Gastroesophageal sphincter (tissue), 4 donors: ENCODE measurements at regions not wholly inside any gene's neighbourhood (a gene's known extent, or its start where the extent isn't known, plus 50 kb on each side); places are given as distances from the start of the nearest gene placed in this dataset.
A peak's percentile ranks its signal among the peaks of the same experiment; 100 is the strongest.

Experiments used
- ATAC-seq: fragments of 150-250 bp; one replicate; pipeline ENCODE4 v1.9.1; 2016; ENCODE audit warnings: mild to moderate bottlenecking, moderate library complexity
- H3K27ac ChIP-seq, 4 donors: fragments of 200-600 bp; sonication (generic) in 3 of 4; 1 replicate in 3 of 4; 2 replicates in 1 of 4; pipeline ENCODE4 v1.5.1; 2016 to 2019
- H3K27me3 ChIP-seq: fragments of 200-600 bp; sonication (generic); one replicate; pipeline ENCODE4 v1.5.1; 2019
- H3K36me3 ChIP-seq, 2 donors: fragments of 200-600 bp; sonication (generic); one replicate each; pipeline ENCODE4 v1.5.1; 2019; ENCODE audit warnings: control low read depth in 1 of 2
- H3K4me1 ChIP-seq, 3 donors: fragments of 200-600 bp; sonication (generic); 1 replicate in 2 of 3; 2 replicates in 1 of 3; pipeline ENCODE4 v1.5.1; 2016 to 2019; ENCODE audit warnings: control low read depth in 2 of 3
- H3K4me3 ChIP-seq, 2 donors: fragments of 200-600 bp; sonication (generic); one replicate each; pipeline ENCODE4 v1.5.1; 2019; ENCODE audit warnings: mild to moderate bottlenecking in 1 of 2, moderate library complexity in 1 of 2
- H3K9me3 ChIP-seq, 3 donors: fragments of 200-600 bp; sonication (generic); one replicate each; pipeline ENCODE4 v1.5.1; 2017 to 2019; ENCODE audit warnings: control low read depth in 2 of 3
- CTCF ChIP-seq, 4 experiments: fragments of 200-600 bp in 2 of 4; fragments of 450-650 bp in 2 of 4; sonication (generic) in 1 of 4; IDR thresholded peaks; one replicate each; pipeline ENCODE4 v1.5.1; 2017 to 2019; ENCODE audit warnings: antibody characterized with exemption in 4 of 4, mild to moderate bottlenecking in 2 of 4, moderate library complexity in 2 of 4
- EP300 ChIP-seq: sonication (generic); formaldehyde crosslinking; IDR thresholded peaks from one replicate; pipeline ENCODE4 v1.6.1; 2017; ENCODE audit warnings: antibody characterized with exemption, mild to moderate bottlenecking
- POLR2A ChIP-seq, 2 donors: fragments of 450-650 bp; IDR thresholded peaks; one replicate each; pipeline ENCODE4 v1.6.1; 2017; ENCODE audit warnings: antibody characterized with exemption in 2 of 2, mild to moderate bottlenecking in 2 of 2, moderate library complexity in 1 of 2
- POLR2AphosphoS5 ChIP-seq: sonication (generic); formaldehyde crosslinking; IDR thresholded peaks from one replicate; pipeline ENCODE4 v1.6.1; 2017; ENCODE audit warnings: antibody characterized with exemption
- WGBS, 2 donors: methylation state at CpG; one replicate each; pipeline ENCODE4 v1.1.5; 2018; ENCODE audit warnings: low coverage in 1 of 2; 5-methylcytosine and 5-hydroxymethylcytosine counted together

- TF ChIP-seq CTCF (IDR thresholded peaks at IDR 0.05) (no peak), POLR2AphosphoS5 (no peak), EP300 (no peak), POLR2A (IDR thresholded peaks at IDR 0.05) (no peak)
- WGBS, 2 donors: 17 to 82% methylated on average over 1 to 2 of the region's 2 CpGs
- H3K4me3 ChIP-seq: no peak overlapping the region
- H3K9me3 ChIP-seq: no peaks in the 10 kb centered on the region
- H3K27ac ChIP-seq: no peak overlapping the region
- H3K36me3 ChIP-seq: no peaks in the 10 kb centered on the region
- no peaks in the 10 kb centered on the region for H3K27me3 ChIP-seq
- no peaks in the 10 kb centered on the region for H3K4me1 ChIP-seq
- no peak for ATAC-seq
Observed at GRCh38 chr4:151603377-151603776, 157.4 kb downstream of the GATB start.

GRCh38 chr4:151604238-151604637 lies 156.6 kb downstream of the GATB start:
- Histone ChIP-seq H3K4me1 (no peaks in the 10 kb centered on the region), H3K27ac (no peak overlapping the region), H3K4me3 (no peak overlapping the region), H3K27me3 (no peaks in the 10 kb centered on the region), H3K36me3 (no peaks in the 10 kb centered on the region), H3K9me3 (no peaks in the 10 kb centered on the region)
- 76 to 79% methylated on average over 2 to 5 of the region's 5 CpGs for WGBS, 2 donors
- no peak for ATAC-seq
- TF ChIP-seq EP300: no peak
- TF ChIP-seq POLR2AphosphoS5: no peak
- TF ChIP-seq CTCF (IDR thresholded peaks at IDR 0.05): peak in 1 of 4 experiments; percentile 10

GRCh38 chr4:151605215-151605614 lies 155.6 kb downstream of the GATB start:
- ATAC-seq: no peak
- no peak overlapping the region for H3K27ac ChIP-seq
- H3K27me3 ChIP-seq: no peaks in the 10 kb centered on the region
- H3K4me1 ChIP-seq: no peaks in the 10 kb centered on the region
- H3K4me3 ChIP-seq: no peak overlapping the region
- TF ChIP-seq POLR2A (IDR thresholded peaks at IDR 0.05) (no peak), CTCF (IDR thresholded peaks at IDR 0.05) (no peak), POLR2AphosphoS5 (no peak), EP300 (no peak)
- H3K9me3 ChIP-seq: no peaks in the 10 kb centered on the region
- H3K36me3 ChIP-seq: no peaks in the 10 kb centered on the region
- WGBS, 2 donors: 68 to 91% methylated on average over 2 of the region's 2 CpGs

- ATAC-seq: no peak
- TF ChIP-seq CTCF (IDR thresholded peaks at IDR 0.05) (no peak), POLR2A (IDR thresholded peaks at IDR 0.05) (no peak), POLR2AphosphoS5 (no peak), EP300 (no peak)
- H3K9me3 ChIP-seq: no peaks in the 10 kb centered on the region
- no peaks in the 10 kb centered on the region for H3K36me3 ChIP-seq
- H3K4me1 ChIP-seq: no peaks in the 10 kb centered on the region
- H3K27ac ChIP-seq: no peak overlapping the region
- H3K27me3 ChIP-seq: no peaks in the 10 kb centered on the region
- no peak overlapping the region for H3K4me3 ChIP-seq
- WGBS, 2 donors: 44 to 64% methylated on average over 5 of the region's 5 CpGs
Observed at GRCh38 chr4:151606061-151606460, 154.7 kb downstream of the GATB start.

- H3K27me3 ChIP-seq: no peaks in the 10 kb centered on the region
- H3K4me3 ChIP-seq: no peak overlapping the region
- no peaks in the 10 kb centered on the region for H3K4me1 ChIP-seq
- H3K9me3 ChIP-seq: no peaks in the 10 kb centered on the region
- no peak for TF ChIP-seq EP300
- no peak for TF ChIP-seq POLR2A (IDR thresholded peaks at IDR 0.05)
- TF ChIP-seq POLR2AphosphoS5: no peak
- TF ChIP-seq CTCF (IDR thresholded peaks at IDR 0.05): no peak
- H3K36me3 ChIP-seq: no peaks in the 10 kb centered on the region
- H3K27ac ChIP-seq: no peak overlapping the region
- ATAC-seq: no peak
Observed at GRCh38 chr4:151610229-151610628, 150.6 kb downstream of the GATB start.
